ENCODE measurements at regions not wholly inside any gene's neighbourhood (a gene's known extent, or its start where the extent isn't known, plus 50 kb on each side); places are given as distances from the start of the nearest gene placed in this dataset.

DNA sequence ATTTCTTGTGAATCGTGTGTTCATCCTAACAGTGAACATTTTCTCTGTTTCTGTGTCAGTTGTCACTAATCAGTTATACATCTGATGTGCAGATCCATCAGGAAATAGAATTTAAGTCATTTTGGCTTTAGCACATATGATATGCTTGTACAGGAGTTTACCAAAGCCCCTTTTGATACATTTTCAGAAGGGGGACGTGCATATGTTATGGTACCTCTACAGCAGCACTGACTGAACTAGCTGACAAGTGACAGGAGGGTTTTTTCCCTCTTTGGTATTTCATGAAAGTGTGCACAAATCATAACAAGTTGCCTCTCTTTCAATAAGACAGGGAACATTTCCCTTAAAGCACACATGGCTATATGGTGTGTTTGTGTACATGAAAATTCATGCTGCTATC lies 536.5 kb downstream of the PLCL1 start:
- no peak for DNase-seq (ENCODE audit: low read depth)
- H3K4me3 ChIP-seq (ENCODE audit: low read depth, low read length), result no peak overlapping the region
- TF ChIP-seq, protein P1, sequence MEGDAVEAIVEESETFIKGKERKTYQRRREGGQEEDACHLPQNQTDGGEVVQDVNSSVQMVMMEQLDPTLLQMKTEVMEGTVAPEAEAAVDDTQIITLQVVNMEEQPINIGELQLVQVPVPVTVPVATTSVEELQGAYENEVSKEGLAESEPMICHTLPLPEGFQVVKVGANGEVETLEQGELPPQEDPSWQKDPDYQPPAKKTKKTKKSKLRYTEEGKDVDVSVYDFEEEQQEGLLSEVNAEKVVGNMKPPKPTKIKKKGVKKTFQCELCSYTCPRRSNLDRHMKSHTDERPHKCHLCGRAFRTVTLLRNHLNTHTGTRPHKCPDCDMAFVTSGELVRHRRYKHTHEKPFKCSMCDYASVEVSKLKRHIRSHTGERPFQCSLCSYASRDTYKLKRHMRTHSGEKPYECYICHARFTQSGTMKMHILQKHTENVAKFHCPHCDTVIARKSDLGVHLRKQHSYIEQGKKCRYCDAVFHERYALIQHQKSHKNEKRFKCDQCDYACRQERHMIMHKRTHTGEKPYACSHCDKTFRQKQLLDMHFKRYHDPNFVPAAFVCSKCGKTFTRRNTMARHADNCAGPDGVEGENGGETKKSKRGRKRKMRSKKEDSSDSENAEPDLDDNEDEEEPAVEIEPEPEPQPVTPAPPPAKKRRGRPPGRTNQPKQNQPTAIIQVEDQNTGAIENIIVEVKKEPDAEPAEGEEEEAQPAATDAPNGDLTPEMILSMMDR (IDR thresholded peaks at IDR 0.05; ENCODE audit: insufficient read depth, low read length), result no peak

DNA sequence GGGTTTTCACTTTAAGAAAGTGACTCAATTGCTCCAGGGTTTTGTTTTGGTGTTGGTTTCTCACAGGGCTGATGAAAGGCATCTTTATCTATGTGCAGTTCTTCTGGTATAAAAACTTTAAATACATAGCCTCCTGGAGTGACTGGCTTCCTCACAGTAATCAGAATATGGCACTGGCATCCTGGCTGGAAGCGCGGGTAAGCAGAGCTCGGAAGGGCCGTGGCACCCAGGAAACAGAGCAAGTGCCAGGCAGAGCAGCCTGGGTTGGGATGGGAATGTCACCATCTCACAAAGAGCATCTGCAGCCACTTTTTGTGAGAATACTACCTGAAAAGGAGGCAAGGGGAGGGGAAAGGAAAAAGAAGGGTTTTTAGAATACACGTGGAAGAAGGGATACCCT lies 534.7 kb downstream of the PLCL1 start:
- DNase-seq (ENCODE audit: low read depth), result no peak
- H3K4me3 ChIP-seq (ENCODE audit: low read depth, low read length), result no peak overlapping the region
- TF ChIP-seq, protein P1 (IDR thresholded peaks at IDR 0.05; ENCODE audit: insufficient read depth, low read length), result no peak

DNA sequence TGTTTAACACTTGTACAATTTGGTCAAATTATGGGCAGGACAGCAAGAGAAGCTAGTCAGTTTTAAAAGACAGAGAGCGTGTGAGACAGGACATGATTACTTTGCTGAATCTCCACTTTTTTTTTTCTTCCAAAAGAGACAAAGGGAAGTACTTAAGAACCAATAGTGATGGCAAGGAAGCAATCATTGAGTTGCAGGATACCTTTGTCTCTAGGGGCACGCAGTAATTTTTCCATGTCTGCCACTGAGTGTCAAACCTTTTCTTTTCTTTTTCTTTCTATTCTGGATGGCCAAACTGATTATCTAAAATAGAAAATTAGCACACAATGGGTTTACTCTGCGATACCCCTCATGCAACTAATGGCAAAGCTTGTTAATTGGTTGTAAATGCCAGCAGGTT lies 533.0 kb downstream of the PLCL1 start:
- TF ChIP-seq, protein P1 (IDR thresholded peaks at IDR 0.05; ENCODE audit: insufficient read depth, low read length), result no peak
- no peak for DNase-seq (ENCODE audit: low read depth)
- no peak overlapping the region for H3K4me3 ChIP-seq (ENCODE audit: low read depth, low read length)

DNA sequence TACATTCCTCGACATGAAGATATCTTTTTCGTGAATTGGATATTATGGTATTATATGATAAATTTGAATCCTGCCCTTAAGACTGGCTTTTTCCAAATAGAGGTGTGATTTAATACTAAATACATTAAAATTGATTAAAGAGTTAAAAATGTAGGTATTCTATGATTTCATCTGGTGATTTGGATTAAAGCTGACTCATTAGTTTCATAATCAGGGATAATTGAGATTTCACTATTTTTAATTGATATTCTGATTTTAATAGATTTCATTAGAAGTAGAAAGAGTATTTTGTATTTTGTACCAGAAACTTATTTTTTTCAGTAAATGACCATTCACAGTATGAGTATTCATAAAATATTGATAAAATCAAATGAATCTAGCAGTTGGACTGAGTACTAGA lies 524.1 kb downstream of the PLCL1 start:
- H3K4me3 ChIP-seq (ENCODE audit: low read depth, low read length), result no peak overlapping the region
- TF ChIP-seq, protein P1 (IDR thresholded peaks at IDR 0.05; ENCODE audit: insufficient read depth, low read length), result no peak

DNA sequence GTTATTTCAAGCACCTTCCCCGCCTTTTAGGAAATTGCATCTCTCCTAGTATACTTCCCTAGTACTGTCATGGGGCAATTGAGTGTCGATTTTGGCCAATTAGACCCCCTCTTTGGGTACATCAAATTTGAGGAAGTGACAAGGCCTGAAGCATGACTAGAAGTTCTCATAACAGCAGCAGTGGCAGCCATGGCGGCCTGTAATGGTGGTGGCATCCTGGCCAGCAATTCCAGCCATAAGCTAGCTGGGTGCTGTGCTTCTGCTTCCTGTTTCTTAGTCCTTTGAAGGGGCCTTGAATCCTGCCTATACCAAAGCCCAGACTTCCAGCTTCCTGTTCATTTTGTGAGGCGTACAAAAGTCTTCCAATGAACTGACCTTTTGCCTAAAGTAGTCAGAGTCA lies 523.1 kb downstream of the PLCL1 start:
- H3K4me3 ChIP-seq (ENCODE audit: low read depth, low read length), result no peak overlapping the region
- no peak for DNase-seq (ENCODE audit: low read depth)
- TF ChIP-seq, protein P1 (IDR thresholded peaks at IDR 0.05; ENCODE audit: insufficient read depth, low read length), result no peak

More for the DNA sequence above, 524.1 kb downstream of the PLCL1 start:
- no peak for DNase-seq (ENCODE audit: low read depth)

DNA sequence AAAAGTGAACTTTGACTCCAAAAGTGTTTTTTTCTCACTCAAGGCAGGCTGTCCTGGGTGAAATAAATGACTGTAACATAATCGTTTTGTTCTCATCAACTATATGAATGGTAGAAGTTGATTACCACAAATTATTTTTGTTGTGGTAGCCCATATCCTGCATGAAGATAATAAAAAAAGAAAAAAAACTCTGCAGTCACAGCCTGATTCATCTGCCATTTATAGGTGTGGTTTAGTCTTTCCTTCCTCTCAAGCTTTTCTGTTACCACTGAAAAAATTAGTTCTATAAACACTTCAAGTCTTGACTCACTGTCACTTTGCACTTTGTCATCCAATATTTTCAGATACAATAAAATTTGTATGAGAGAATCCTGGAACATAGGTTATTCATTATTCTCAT lies 522.0 kb downstream of the PLCL1 start:
- TF ChIP-seq, protein P1 (IDR thresholded peaks at IDR 0.05; ENCODE audit: insufficient read depth, low read length), result no peak
- no peak overlapping the region for H3K4me3 ChIP-seq (ENCODE audit: low read depth, low read length)
- DNase-seq (ENCODE audit: low read depth), result no peak

DNA sequence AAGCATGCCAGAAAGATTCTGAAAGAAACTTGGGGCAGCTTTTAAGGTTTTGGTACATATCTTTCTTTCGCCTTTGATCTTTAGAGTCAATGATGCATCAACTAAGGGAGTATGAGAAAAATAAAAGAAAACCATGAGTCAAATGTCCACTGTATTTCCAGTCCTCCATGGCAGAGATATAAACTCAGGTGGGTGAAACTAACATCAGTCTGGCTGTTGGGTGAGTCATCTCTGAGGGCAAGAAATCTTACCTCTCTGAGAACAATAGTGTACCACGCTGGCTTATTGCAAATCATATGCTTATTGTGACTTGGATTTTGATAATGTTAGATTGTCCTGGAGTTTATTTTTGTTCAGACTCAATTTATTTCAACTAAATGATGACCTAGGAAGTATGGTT lies 521.0 kb downstream of the PLCL1 start:
- H3K4me3 ChIP-seq (ENCODE audit: low read depth, low read length), result no peak overlapping the region
- TF ChIP-seq, protein P1 (IDR thresholded peaks at IDR 0.05; ENCODE audit: insufficient read depth, low read length), result no peak
- no peak for DNase-seq (ENCODE audit: low read depth)

Measured in fibroblast of the aortic adventitia (primary cell).